HG03196 (cell line): ENCODE measurements at regions not wholly inside any gene's neighbourhood (a gene's known extent, or its start where the extent isn't known, plus 50 kb on each side); places are given as distances from the start of the nearest gene placed in this dataset.

ENCODE experiments used
- ATAC-seq: cut with Tn5 transposase; IDR thresholded peaks from one replicate; pipeline ENCODE4 v1.9.1; 2021; ENCODE audit not compliant: unreplicated experiment

DNA sequence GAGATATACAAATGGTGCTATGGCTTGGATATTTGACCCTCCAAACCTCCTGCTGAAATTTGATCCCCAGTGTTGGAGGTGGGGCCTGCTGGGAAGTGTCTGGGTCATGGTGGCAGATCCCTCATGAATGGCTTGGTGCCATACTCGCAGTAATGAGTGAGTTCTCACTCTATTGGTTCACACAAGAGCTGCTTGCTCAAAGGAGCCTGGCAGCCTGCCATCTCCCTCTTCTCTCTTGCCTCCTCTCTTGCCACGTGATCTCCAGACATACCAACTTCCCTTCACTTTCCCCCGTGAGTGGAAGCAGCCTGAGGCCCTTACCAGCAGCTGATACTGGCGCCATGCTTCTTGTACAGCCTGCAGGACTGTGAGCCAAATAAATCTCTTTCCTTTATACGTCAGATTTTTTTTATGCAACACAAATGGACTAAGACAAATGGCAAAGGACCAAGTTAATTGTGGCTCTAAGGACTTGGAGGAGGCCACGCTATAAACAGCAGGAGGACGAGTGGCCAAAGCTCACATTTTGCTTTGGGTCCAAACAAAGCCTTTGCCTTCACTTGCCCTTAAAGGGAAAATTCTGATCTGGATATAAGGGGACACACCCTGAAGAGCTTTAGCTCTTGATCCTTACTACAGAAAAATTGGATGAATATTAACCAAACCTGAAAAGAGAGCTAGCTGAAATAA lies 214.7 kb downstream of the SS18 start:
- ATAC-seq: no peak

DNA sequence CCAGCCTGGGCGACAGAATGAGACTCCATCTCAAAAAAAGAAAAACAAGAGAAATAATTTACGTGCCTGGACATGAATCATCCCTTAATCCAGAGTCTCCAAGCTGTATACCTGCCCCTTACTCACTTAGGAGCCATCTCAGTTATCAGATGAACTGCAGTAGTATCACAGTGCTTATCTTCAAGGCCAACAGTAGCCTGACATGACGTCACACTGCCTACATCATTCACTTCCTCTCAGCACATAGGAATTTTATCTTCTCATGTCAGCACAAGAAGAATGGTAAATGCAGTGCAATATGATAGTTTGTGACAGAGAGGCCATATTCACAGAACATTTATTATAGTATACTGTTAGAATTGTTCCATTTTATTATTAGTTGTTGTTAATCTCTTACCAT lies 216.6 kb downstream of the SS18 start:
- no peak for ATAC-seq

GRCh38 chr18:25866331-25866730 lies 224.1 kb downstream of the SS18 start:
- no peak for ATAC-seq

DNA sequence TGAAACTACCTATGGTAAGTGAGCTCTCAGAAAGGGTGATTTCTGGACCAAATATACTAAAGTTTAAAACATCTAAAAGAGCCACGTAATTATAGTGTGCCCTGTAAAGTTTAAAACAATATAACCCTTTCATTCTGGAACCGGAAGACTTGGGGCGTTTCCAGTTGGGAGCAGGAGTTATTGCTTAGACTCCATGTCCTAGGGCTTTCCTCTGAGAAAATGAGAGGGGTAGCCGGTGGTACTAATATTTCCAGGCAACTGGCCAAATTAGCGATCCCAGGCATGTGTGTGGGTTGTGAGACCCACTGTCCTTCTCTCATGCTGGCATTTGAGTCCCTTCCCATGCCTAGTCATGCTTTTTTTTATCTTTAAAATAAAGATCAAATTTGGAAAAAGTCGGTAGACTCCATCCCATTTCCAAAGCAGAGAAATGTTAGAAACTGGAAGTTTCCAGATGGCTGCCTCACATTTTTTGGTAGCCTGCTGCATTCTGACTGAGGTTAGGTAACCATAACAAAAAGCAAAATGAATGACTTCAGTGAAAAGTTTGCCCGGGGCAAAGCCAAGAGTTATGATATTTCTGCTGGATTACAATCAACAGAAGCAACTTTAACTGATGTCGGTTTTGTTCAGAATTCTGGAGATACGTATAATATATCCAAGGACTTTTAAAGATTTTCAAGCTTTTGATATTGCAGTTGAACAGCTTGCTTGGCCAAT lies 227.4 kb downstream of the SS18 start:
- no peak for ATAC-seq

DNA sequence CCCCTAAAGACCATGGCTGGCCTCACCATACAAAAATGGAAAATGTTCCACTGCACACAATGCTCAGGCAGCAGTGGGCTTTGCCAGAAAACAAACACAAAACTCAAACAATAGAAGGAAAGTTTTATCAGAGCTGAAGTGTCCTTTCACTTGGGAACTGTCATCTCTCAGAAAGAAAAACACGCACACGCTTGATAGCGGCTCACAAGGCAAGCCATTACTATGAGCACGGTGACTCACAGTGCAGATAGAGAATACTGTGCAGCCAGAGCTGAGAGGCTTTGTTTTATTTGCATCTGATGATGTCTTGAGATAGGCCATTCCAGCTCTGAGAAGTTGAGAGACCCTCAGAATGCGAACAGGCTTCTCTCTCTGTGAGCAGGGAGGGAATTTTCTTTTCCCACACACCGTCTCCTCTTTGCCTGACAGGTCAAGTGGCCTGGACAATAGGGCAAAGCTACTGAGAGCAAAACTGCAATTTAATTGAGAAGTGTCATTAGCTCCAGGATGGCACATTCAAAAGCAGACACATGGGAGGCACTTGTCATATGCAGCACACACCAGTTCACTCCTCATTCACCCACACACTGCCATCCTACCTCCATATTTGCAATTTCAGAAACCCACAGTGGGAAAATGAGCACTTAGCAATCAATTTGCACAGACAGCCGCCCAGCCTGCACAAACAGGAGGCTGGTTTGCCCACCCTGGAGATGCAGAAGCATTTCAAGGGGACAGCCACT lies 236.6 kb downstream of the SS18 start:
- no peak for ATAC-seq

DNA sequence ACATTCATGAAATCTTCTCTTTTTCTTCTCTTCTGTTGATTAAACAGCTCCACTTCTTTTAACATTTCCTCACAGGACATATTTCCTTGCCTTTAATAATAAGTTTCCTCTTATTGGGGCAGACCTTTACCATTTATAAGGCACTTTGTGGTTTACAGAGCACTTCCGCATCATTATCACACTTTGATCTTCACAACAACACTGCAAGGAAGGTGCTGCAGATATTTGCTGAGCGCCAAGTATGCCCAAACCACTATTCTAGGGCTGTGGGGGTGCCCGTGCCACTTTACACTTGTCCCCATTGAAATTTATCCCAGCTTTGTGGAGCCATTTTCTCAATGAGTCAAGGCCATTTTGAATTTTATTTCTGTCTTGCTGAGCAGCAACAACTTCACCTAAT lies 246.6 kb downstream of the SS18 start:
- no peak for ATAC-seq

- no peak for ATAC-seq
These were observed 247.7 kb downstream of the SS18 start for GRCh38 chr18:25842665-25843064.

DNA sequence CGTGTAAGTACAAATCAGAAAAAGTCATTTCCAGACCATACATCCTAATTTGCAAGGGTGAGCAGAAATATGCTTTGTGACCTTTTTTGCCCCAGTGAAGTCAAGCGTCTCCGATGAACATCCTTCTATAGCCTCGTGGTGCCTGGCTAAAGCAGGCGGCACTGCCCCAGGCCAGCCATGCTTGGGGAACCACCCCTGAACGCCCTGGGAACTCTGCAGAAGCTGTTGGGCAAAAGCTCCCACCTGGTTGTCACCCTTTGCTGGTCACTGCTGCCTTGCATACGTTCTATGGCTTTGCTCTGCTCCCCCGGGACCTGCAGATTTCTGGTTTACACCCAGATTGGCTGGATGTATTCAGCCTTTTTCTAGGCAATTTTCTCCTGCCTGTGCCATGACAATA lies 256.4 kb downstream of the SS18 start:
- ATAC-seq: no peak

DNA sequence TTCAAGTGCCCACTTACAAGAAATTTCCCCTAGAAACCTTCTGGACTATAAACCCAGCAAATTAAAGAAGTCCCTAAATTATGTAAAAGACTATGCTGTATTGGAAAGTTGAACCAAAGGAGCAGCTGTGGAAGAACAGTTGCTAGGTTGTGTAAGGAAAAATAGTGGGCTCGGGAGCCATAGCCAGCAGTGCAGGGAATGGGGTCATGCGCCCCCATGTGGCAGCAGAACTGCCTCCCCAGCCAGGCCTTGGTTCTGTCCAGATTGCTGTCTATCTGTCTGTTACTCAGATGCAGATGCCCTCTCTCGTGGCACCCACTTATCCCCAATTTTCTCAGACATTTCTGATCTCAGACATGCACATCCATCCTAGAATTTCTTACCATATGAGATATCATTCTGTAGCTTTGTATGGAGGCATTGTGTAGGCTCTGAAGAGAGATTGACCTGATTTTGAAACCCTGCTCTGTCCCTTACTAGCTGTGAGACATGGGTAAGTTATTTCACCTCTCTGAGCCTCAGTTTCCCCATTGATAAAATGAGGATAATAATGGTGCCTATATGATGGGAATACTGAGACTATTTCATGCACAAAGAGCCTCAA lies 258.3 kb downstream of the SS18 start:
- ATAC-seq: peak; percentile 68

- ATAC-seq: no peak
These were observed 259.1 kb downstream of the SS18 start for GRCh38 chr18:25831301-25831701.

GRCh38 chr18:25830787-25831186 lies 259.6 kb downstream of the SS18 start:
- ATAC-seq: no peak

- ATAC-seq: no peak
These were observed 262.4 kb downstream of the SS18 start for GRCh38 chr18:25827961-25828561.

DNA sequence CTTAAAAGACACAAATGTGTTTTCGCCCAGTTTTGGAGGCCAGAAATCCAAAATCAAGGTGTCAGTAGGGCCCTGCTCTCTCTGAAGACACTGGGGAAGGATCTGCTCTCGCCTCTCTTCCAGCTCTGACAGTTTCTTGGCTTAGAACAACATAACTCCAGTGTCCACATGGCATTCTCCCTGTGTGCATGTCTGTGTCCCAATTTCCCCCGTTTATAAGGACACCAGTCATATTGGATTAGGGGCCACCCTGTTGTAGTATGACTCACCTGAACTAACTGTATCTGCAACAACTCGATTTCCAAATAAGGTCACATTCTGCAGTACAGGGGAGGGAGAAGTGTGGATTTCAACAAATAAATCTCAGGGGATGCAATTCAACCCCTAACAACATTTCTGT lies 263.2 kb downstream of the SS18 start:
- ATAC-seq: no peak

GRCh38 chr18:25826823-25827222 lies 263.6 kb downstream of the SS18 start:
- no peak for ATAC-seq

DNA sequence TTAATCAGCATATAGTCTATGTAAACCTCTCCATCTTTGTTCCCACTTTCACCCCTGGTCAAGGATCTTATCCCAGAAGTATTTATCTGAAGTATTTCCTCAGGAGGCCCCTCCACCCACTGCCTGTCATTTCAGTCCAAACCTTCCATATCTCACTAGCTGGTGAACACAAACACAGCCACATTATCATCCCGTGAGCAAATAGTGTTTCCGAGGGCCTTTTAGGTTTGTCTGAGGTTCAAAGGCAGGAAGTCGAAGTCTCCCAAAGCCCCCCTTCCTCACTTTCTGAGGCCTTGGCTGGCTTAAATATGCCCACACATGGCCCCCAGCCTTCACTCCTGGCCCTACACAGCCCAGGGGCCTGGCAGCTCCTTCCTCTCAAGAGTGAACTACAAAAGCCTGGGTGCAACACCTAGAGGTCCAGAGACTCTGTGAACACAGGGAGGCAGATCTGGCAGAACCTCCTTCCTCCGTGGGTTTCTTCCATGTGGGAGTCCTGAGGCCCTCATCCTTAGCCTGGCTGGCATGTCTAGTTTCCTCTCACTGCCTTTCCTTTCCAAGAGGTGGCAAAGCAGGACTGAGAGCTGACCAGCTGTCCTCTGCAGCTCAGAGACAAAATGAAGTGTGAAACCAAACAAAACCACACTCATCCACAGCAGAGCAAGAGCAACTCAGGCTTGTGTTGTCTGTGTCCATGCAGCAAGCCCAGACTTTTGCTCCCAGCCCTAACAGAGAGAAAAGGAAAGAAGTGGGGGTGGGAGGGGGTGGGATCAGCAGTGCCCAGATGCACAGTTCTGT lies 264.2 kb downstream of the SS18 start:
- ATAC-seq: no peak

DNA sequence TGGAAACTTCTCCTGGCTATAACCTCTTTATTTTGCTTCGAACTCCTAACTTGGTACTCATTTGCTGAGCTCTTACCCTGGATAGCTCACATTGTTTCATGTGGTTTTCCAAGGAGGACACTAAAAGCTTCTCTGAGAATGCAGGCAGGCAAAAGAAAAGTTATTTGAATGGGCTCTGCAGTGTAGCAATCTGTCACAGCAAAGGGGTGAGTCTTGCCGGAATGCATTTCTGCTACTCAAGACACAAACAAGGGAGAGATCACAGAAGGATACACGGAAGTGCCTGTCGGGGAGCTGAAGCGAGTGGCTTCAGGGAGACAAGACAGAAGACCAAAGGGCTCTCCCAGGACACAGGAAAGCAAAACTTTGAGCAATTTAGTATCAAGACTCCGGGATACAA lies 265.4 kb downstream of the SS18 start:
- no peak for ATAC-seq

GRCh38 chr18:25819746-25820363 lies 270.6 kb downstream of the SS18 start:
- no peak for ATAC-seq

DNA sequence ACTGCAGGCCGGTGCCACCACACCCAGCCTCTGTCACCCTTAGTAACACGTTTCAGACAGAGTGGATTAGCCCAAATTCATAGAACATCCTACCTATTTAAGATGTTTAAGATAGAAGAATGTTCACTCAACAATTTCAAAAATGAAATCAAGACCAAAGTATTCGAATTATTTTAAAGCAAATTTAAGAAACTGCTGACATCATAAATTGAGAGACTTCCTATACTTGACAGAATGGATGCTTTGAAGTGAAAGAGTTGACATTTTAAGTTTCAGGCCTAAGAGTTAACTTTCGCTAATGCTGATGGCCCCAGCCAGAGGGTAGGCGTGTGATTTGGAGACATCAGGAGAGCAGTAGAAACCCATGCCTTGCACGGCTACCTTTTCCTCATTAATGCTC lies 271.9 kb downstream of the SS18 start:
- no peak for ATAC-seq

DNA sequence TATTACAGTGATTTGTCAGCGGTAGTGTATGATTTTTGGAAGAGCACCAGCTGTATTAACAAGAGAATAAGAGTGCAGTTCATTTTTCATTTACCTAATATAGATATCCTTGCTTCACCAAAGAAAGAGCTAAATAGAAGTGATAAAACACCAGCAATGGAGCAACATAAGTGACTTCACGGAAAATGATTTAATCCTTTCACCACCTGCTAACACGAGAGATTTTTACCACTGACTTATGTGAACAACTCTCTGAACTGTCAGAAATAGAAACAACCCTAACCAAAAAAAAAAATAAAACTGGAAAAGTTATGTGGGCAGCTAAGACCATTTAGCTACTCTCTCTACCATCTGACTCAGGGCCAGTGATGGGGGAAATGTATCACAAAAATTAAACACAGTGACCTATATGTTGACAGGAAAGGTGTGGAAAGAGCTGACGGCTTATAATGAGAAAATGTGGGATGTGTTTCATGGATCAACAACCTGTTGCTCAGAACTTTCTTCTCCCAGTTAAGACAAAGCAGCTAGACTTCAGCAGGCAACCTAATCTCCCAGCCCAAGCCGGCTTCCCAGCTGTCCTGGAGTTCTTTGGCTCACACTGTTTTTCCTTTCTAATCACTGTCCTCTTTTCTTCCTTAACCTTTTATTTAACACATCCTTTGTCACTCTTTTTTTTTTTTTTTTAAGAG lies 272.7 kb downstream of the SS18 start:
- no peak for ATAC-seq
